Stimulated activated CD8-positive, alpha-beta memory T cell treated with anti-CD3 and anti-CD28 coated beads, Interleukin-12 subunit alpha, Interleukin-12 subunit beta, amount 100 ng/mL, for 4 hours (primary cell): ENCODE measurements at regions not wholly inside any gene's neighbourhood (a gene's known extent, or its start where the extent isn't known, plus 50 kb on each side); places are given as distances from the start of the nearest gene placed in this dataset.

Source experiments
- DNase-seq: peaks from one replicate; pipeline ENCODE4 v3.0.0-alpha.2; 2020; ENCODE audit warnings: low read depth

DNA sequence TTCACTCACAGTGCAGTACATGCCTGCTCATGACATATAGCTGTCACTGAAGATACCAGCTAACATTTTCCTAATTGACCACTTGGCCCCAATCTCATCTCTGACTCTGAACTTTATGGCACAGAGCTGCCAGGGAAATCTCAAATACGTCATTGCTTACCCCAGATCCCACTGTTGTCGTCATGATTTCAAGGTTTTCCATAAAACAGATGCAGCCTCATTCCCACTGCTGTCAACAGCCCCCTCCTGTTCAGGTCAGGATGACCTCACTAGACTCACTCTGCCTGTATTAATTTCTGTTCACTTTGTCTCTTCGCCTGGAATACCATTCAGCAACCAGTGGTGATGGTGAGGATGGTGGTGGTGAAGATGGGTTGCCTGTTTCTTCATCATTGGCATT is 262.6 kb upstream of the TPM1 start:
- DNase-seq, result no peak

DNA sequence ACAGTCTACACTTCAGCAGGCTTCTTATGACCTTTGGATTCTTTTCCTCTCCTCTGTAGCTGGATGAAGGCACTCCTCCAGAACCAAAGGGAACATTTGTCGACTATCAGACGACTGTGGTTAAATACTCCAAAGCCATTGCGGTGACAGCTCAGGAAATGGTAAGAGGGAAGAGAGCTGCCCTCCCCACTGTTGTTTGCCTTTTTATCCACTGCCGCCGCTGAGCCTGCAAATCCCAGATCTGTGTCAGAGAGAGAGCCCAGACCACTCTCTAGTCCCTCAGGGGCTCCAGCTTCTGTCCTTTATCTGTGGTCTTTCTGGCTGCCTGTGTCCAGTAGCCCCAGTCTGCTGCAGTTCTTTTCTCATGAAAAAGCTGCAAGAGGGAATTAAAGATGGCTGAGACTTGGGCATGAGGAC is 261.5 kb upstream of the TPM1 start:
- DNase-seq, result no peak

DNA sequence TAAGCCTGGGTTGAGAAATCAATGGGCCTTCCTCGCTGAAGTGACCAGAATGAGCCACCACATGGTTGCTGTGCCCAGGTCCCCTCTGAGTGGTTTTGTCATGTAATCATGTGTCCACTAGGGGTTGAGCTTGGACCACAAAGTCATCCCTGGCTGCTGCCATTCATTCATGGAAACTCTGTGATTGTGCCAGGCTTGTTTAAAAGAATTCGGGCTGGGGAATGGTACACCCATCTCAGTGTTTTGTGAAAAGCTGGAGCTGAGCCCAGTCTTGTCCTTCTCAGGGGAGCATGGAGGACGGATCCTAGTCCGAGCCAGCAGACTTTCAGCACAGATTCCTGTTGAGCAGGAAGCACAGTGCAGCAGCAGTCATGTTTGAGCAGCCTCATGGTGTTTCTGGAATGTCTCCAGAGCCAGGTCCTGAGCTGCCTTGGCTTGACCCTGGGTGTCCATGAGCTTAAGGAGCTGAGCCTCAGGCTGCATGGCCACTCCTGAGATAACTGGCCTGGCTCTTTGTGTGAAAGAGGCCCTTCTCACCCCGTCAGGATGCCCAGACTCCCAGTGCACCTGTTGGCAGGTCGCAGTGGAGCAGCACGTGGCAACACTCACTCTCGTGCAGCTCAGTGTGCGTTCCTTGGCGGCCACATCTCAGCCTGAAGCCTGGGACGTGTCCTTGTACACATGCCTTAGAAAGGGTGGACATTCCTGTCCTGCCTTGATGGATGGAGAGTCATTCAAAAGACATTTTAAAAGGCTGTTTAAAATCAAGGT is 260.3 kb upstream of the TPM1 start:
- DNase-seq, result no peak

DNA sequence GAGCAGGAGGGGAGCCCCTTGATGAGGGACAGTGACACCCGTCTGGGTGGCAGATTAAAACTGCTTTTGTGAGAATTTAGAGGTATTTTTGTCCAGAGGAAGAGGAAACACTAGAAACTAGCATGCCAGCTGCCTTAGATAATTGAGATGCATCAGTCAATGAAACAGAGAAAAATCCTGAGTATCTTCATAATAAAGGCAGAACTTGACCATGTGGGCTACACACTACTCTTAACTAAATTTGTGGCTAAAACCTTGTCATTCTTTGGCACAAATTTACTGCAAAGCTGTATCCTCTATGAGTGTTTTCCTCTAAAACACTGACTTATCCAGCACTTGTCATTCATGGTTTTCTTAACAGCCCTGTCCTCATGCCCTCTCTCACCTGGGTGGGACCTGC is 259.7 kb upstream of the TPM1 start:
- no peak for DNase-seq

DNA sequence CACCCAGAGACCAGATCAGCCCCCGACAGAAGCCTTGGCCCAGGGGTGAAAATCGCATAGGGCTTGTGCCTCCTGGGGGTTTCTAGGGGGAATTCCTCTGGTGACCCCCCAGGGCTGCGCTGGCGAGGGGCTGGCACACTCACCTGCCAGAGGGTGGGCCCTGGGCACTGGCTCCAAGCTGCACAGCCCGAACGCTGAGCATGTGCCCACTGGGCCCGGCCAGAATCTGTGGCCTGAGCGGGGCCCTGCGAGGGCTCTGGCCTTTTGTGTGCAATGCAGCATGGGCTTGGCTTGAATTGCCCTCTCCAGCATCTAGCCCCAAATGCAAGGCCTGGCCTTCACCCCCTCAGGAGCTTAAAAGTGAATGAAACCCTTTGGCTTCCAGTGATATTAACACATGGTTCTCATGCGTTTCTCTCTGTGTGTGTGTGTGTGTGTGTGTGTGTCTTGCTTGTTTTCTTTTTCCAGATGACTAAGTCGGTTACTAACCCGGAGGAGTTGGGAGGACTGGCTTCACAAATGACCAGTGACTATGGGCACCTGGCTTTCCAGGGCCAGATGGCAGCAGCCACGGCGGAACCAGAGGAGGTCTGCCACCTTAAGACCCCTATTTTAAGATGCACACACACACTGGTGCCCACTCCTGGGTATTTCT is 259.1 kb upstream of the TPM1 start:
- no peak for DNase-seq

DNA sequence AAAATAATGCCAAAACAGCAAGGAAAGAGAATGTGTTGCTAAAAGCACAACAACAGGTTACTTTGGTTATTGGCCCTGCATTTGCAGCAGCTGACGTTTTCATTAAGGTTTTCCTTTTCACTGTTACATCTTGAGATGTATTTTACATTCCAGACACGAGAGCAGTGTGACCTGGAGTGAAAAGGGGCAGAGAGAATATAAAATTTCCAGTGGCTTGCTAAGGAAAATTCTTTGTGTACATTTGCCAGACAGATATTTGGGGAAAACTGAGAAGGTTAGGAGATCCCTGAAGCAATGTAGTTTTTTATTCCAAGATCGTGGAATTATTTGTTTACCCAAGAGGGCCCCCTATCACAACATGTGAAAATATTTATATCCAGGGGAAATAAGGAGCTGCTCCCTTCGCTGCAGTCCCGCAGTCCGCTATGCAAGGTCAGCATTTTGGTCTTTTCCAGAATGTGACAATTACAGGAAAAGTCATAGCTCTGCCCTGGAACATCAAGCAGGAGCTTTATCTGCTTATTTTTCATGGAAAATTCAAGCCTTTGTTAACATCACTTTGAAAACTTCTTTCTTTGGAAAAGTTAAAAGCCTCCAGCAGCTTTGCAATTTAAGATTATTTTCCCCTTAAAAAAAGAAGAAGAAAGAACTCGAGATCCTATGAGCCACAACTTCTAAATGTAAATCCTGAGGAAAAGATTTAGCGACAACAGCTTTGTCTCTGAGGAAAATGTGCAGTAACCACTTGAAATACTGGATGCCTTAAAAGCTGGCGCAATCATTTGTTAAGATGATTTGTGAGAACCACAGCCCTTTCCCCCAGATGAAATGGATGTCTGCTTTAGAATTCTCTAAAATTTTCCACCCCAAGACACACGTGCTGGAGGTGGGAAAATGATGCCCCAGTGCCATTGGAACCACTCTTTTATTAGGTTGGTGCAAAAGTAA is 256.4 kb upstream of the TPM1 start:
- no peak for DNase-seq

DNA sequence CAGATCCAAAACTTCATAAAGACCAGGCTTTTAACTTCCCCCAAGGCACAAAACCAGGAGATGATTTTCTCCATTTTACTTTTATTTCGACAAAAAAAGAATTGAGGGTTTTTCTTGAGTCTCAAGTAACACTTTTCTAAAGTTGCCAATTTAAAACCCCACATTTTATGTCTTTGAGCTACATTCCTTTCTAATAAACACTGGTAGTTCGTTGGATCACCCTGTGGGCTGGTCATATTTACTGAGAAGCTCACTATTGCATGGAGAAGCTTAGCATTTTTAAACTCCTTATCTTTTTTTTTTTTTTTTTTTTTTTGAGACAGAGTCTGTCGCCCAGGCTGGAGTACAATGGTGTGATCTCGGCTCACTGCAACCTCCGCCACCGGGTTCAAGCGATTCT is 255.1 kb upstream of the TPM1 start:
- no peak for DNase-seq

DNA sequence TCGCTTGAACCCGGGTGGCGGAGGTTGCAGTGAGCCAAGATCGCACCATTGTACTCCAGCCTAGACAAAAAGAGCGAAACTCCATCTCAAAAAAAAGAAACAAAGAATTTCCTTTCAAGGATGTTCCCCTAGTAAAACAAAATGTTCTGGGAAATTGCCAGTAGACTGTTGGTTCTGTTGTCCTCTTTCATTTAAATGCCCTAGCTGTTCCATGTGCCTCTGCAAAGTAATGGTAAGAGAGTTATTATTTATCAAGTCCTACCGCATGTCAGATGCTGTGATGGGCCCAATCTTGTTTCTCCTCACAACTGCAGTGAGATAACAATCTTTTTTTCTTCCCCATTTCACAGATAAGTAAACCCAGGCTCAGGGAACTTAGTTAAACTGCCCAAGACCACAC is 254.3 kb upstream of the TPM1 start:
- no peak for DNase-seq

DNA sequence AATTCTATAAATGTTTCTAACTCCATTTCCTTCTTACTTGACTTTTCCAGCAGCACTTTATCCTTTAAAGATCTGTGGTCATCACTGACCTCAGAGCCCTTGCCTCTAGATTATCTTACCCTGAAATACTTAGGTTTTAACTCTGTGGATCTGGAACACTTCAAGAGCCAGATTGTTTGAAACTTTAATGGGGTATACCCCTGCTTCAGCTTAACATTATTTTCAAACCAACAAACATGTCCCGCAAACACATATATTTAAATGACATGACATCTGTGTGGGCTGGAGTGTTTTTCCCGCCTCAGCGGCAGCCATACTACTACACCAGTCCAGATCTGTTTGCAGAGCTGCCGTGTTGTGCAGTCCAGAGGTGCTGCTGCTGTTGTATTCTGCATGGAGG is 252.0 kb upstream of the TPM1 start:
- DNase-seq, result no peak

DNA sequence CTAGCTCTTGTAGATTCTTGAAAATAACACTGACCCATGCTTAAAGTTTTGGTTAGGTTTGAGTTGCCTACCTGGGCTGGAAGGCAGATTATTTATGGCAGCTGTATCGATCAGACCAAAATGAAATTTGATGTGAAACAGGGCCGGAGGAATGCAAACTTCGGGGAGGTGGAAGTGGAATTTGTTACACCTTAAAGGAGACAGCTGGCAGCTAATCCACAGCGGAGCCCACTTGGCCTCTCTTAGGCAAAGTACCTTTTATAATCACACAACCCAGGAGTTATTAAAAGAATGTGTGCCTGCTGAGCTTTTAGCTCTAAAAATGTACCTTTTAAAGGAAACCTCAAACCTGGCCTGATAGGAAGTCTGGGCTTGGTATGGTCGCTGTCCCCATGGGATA is 250.9 kb upstream of the TPM1 start:
- no peak for DNase-seq

DNA sequence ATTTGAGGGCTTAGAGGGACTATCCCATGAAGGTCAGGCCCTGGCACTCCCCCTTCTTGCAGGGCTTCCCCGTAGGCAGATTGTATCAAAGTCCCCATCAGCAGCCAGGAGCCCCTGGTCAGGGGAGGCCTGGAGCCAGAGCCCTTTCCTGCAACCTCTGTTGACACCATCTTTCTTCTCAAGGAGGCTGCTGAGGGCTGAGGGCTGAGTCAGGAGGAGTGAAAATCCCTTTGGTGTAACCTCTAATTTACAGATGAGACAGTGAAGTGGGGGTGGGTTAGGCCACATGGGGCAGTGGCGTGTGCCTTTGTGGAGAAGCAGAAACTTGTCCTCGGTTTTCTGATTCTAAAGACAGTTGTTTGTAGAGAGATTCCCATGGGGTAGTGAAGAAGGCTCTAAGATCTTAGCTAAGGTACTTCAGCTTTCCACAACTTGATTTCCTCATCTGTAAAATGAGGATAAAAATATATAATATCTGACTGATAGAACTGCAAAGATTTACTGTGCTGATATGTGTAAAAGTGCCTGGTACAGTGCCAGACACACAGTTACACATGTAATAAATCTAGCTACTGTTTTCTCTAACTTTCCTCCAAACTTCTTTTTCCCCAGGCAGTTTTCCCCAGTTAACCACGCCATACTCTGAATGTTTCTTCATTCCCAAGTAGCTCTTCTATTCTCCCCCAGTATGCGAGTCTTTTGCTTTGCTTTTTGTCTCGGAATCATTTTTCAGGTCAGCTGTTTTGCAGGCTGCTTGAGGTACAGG is 249.4 kb upstream of the TPM1 start:
- DNase-seq, result no peak

DNA sequence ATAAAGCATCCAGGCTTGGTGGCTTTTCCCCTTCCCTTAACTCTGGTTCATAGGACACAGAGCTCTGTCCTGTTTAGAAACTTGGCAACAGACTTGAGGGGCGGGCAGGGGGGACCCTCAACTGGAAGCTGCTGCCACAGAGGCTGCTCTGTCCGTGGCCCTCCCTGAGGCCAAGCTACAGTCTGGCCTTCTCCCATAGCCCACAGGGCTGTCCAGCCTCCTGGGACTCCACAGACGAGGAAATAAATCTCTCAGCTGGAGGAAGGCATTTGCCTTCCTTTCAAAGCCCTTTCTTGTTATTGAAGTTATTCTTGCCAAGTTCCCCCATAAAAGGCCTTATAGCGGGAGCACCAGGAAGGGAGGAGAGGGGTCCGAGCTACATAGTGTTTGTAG is 248.8 kb upstream of the TPM1 start:
- no peak for DNase-seq

DNA sequence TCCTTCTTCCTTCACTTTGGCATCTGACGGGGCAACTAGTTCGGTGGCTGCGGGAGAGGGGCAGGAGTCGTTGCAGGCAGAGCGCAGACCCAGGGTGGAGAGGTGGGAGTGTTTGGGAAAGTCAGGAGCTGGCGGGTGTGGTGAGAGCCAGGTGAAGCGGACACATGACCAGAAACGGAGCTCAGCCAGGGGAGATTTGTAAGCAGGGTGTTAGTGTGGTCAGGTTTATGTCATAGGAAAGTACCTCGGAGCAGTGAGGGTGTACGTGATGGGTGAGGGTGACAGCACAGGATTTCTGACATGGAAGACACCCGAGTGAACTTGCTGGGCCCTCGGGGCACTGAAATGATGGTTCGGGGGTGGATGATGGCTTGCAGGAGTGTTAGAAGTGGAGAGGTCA is 247.4 kb upstream of the TPM1 start:
- DNase-seq, result no peak

DNA sequence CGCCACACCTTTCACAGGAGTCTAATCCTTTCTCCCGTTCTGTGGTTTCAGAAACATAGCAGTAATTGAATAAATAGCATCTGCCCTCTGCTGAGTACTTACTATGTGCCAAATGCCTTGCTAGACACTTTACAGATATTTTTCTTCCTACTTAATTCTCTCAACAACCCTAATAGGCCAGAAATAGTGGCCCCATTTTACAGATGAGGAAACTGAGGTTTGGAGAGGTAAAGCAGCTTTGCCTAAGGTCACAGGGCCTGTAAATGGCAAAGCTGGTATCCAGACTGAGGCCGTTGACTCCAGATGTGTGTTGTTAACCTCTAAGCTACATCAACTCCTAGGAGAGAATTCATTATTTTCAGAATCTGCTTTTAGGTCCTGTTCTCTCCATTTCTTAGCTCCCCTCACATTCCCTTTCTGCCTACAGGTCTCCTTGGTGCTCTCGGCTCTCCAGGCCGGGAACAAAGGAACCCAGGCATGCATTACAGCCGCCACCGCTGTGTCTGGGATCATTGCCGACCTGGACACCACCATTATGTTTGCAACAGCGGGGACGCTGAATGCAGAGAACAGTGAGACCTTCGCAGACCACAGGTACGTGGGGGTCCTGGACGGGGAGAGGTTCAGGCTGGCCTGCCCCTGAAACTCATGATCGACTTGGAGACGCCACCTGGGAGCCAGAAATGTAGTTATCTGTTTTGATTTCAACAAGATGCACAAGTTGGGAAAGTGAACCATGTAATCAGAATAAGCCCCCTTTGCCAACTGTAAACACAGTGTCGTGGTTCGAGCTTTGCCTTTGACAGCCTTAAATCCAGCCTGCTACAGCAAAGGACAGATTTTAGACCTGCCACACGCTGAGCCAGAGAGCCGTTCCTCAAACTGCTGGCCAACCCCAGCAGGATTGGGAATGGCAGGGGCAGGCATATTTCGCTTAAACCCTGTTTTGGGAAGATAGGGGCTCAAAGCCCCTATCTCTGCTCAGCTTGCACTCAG is 246.5 kb upstream of the TPM1 start:
- DNase-seq, result no peak

DNA sequence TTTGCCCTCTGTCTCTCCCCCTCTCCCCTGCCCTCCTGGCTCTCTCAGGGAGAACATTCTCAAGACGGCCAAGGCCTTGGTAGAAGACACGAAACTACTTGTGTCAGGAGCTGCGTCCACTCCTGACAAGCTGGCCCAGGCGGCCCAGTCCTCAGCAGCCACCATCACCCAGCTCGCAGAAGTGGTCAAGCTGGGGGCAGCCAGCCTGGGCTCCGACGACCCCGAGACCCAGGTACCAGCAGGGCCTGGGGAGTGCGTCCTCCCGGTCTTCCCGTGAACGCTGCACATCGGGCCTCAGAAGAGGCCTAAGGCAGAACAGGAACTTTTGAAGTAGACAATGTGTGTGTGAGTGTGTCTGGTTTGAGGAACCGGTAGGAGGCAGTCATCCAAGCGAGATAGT is 245.4 kb upstream of the TPM1 start:
- DNase-seq, result no peak

DNA sequence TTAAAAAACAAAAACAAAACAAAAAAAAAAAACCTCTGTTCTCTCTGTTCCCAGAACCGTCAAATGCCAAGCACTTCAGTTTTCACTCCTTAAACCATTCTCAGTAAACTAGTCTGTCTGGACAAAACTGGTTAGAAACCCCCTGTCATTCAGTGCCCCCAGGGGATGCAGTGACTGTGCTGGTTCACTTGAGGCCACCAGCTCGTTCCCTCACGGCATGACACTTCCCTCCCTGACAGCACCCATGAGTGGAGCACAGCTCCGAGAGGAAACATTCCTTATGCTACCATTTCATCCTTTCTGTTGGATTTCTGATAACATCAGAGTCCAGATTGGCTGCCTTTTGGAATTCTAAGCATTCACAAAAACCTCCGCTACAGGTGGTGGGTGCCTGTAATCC is 244.0 kb upstream of the TPM1 start:
- no peak for DNase-seq

DNA sequence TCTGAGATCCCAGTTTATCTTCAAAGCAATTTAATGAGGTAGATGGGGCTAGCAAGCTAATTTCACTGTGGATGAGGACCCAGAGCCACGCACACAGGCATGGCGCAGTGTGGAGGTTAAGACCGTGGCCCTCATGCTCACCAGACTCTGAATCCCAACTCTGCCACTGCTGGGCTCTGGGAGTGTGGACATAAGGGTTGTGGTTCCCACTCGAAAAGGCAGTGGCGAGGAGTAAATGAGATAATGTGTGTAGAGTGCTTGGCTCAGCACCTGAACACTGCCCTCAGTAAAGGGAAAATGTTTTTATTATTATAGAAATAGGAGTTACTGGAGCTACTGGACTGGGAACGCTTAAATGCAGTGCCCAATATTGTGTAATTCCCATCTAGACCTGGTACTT is 243.5 kb upstream of the TPM1 start:
- no peak for DNase-seq

DNA sequence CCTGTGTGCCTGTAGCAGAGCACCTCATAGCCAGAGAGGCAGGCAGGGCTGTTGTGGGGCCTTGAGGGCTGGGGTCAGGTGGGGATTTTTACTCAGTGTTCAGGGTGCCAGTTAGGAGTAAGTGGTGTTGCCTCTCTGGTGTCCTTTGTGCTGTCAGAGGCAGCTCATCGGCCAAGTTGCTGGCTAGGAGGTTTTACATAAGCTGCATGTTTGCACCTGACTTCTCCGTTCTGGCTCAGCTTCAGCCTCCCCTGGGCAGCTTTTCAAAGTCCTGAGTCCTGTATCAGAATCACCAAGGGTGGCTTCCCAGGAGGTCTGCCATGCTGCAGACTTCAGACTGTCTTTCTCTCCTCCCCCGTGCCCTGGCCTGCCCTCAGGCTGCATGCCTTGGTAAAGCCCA is 242.6 kb upstream of the TPM1 start:
- DNase-seq, result no peak

DNA sequence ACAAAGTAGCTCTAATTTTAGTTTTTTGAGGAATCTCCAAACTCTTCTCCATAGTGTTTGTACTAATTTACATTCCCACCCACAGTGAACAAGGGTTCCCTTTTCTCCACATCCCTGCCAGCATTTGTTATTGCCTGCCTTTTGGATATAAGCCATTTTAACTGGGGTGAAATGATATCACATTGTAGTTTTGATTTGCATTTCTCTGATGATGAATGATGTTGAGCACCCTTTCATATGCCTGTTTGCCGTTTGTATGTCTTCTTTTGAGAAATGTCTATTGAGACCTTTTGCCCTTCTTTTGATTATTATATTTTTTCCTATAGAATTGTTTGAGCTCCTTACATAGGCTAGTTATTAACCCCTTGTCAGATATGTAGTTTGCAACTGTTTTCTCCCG is 239.9 kb upstream of the TPM1 start:
- DNase-seq, result no peak

DNA sequence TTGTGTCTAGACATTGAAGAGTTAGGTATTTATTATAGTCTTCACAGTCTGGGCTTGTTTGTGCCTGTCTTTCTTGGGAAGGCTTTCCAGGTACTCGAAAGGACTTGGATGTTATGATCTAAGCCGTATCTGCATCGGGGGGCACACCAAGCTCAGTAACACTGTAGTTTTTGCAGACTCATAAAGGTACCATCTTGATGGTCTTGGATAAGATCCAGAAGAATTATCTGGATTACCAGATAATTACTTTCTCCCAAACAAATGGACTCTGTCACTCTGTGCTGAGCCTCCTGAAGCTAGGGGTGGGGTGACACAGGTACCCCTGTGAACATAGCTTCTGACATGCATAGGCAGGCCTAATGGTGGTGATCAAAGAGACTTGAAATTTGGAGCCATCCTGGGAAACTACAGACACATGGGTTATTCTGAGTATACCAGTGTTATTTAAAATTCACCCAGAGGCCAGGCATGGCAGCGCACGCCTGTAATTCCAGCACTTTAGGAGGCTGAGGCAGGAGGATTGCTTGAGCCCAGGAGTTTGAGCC is 238.6 kb upstream of the TPM1 start:
- DNase-seq, result no peak

DNA sequence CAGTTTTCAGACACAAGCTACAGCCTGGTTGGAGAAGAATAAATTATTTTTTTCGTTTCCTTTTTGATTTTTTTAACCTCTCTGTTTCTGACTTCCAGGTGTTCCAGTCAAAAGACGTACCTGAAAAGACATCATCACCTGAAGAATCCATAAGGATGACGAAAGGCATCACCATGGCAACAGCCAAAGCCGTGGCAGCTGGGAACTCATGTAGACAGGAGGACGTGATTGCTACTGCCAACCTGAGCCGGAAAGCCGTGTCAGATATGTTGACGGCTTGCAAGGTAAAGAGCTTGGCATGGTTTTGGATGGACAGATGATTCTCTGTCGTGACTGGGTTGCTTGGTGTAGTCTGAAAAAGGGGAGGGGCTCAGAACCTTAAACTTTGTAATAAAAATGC is 237.0 kb upstream of the TPM1 start:
- no peak for DNase-seq
